Kidney epithelial cell (primary cell): ENCODE measurements at regions not wholly inside any gene's neighbourhood (a gene's known extent, or its start where the extent isn't known, plus 50 kb on each side); places are given as distances from the start of the nearest gene placed in this dataset.

Experiments
- DNase-seq: peaks from one replicate; pipeline ENCODE4 v3.0.0-alpha.2; 2010; ENCODE audit warnings: low read depth
- H3K27me3 ChIP-seq: 2 replicates; pipeline ENCODE4 v1.6.0; 2011; ENCODE audit warnings: low read length; ENCODE audit not compliant: control insufficient read depth, insufficient read depth
- H3K36me3 ChIP-seq: 2 replicates; pipeline ENCODE4 v1.5.1; 2011; ENCODE audit warnings: low read length; ENCODE audit not compliant: control insufficient read depth, insufficient read depth
- H3K4me3 ChIP-seq: 2 replicates; pipeline ENCODE4 v1.5.1; 2011; ENCODE audit warnings: low read depth, mild to moderate bottlenecking, control low read depth, low read length
- TF ChIP-seq, protein P1 (sequence below): IDR thresholded peaks from 2 replicates; pipeline ENCODE4 v1.5.1; 2011; ENCODE audit warnings: mild to moderate bottlenecking, moderate library complexity, low read length, control low read depth, inconsistent platforms; ENCODE audit not compliant: insufficient read depth, poor library complexity, severe bottlenecking

DNA sequence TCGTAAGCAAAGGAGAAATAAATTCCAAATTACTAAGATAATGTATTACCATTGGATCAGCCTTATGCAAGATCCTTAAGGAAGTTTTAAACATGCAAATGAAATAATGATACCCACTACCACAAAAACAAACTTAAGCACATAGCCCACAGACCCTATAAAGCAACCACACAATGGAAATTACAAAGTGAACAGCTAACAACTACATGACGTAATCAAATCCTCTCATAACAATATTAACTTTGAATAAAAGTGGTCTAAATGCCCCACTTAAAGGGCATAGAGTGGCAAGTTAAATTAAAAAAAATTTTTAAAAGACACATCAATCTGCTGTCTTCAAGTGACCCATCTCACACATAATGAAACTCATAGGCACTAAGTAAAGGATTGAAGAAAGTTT lies 397.3 kb upstream of the SEMA3A start:
- no peak overlapping the region for H3K4me3 ChIP-seq
- DNase-seq: no peak
- no peaks in the 10 kb centered on the region for H3K27me3 ChIP-seq
- TF ChIP-seq, protein P1, sequence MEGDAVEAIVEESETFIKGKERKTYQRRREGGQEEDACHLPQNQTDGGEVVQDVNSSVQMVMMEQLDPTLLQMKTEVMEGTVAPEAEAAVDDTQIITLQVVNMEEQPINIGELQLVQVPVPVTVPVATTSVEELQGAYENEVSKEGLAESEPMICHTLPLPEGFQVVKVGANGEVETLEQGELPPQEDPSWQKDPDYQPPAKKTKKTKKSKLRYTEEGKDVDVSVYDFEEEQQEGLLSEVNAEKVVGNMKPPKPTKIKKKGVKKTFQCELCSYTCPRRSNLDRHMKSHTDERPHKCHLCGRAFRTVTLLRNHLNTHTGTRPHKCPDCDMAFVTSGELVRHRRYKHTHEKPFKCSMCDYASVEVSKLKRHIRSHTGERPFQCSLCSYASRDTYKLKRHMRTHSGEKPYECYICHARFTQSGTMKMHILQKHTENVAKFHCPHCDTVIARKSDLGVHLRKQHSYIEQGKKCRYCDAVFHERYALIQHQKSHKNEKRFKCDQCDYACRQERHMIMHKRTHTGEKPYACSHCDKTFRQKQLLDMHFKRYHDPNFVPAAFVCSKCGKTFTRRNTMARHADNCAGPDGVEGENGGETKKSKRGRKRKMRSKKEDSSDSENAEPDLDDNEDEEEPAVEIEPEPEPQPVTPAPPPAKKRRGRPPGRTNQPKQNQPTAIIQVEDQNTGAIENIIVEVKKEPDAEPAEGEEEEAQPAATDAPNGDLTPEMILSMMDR: no peak
- no peaks in the 10 kb centered on the region for H3K36me3 ChIP-seq

DNA sequence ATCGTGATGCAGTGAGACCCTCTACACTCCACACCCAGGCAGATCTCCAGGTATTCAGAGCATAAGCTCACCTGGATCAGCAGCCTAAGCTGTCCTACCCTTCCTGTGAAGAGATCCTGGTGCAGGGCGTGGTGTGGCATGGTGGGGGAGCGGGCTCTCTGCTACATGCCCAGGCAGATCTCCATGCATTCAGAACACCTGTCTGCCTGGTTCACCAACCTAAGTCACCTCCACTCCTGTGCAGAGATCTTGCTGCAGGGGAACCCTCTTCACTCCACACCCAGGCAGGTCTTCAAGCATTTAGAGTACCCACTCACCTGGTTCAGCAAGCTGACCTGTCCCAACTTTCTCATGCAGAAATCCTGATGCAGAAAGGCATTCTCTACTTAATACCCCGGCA lies 394.4 kb upstream of the SEMA3A start:
- TF ChIP-seq, protein P1: no peak
- no peak overlapping the region for H3K4me3 ChIP-seq
- H3K27me3 ChIP-seq: no peaks in the 10 kb centered on the region
- no peaks in the 10 kb centered on the region for H3K36me3 ChIP-seq
- no peak for DNase-seq

- Histone ChIP-seq H3K36me3 (no peaks in the 10 kb centered on the region), H3K27me3 (no peaks in the 10 kb centered on the region), H3K4me3 (no peak overlapping the region)
- no peak for DNase-seq
- TF ChIP-seq, protein P1: no peak
Observed at GRCh38 chr7:84583331-84583730, 388.7 kb upstream of the SEMA3A start.

DNA sequence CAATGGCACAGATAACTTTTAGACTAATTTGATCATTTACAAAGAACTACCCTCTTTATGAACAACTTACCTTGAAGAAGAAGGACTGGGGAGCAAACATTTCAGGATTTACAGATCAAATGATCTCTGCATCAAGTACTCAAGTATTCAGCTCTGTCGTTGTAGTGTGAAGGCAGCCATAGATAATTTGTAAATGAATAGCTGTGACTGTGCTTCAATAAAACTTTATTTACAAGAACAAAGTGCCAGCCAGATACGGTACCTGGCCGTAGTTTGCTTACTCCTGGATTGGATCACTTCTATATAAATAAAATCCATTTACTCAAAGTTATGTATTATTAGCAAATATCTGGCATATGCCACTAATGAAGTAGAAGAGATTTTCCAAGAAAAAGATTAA lies 388.2 kb upstream of the SEMA3A start:
- Histone ChIP-seq H3K36me3 (no peaks in the 10 kb centered on the region), H3K4me3 (no peak overlapping the region), H3K27me3 (no peaks in the 10 kb centered on the region)
- no peak for DNase-seq
- TF ChIP-seq, protein P1: no peak

DNA sequence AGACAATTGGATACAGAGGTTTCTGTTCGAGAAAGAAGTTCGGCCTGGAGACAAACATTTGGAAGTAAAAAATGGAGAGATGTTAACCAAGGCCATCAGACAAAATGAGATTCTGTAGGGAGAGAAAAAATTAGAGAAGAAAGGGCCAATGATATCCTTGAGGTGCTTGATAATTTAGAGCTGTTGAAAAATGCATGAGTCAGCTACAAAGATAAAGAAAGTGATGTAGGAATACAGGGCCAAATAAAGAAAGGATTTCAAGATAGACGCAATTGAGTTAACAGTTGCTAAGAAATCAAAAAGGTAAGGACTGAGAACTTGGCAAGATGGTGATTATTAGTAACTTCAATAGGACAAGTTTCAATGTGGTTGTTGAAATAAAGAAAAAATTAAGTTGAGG lies 384.2 kb upstream of the SEMA3A start:
- TF ChIP-seq, protein P1: no peak
- no peak for DNase-seq
- no peak overlapping the region for H3K4me3 ChIP-seq
- no peaks in the 10 kb centered on the region for H3K27me3 ChIP-seq
- no peaks in the 10 kb centered on the region for H3K36me3 ChIP-seq

DNA sequence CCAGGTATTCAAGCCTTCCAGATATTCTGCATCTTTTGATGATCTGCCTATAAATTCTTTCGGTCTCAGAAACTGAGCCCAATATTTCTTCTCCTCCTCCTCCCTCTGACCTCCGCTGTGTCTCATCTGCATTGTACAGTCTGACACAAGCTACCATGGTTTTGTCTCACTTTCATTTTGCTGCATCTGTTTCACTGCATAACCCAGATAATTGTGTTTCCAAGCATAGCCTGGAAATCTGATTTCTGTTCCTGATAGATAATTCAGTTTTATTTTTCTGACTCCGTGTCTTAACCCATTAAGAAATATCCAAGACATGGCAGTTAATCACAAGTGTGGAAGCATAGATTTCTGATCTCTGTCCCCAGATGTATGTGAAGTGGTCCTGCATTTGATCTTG lies 374.2 kb upstream of the SEMA3A start:
- TF ChIP-seq, protein P1: no peak
- Histone ChIP-seq H3K27me3 (no peaks in the 10 kb centered on the region), H3K4me3 (no peak overlapping the region), H3K36me3 (no peaks in the 10 kb centered on the region)
- no peak for DNase-seq
